ENCODE measurements at regions not wholly inside any gene's neighbourhood (a gene's known extent, or its start where the extent isn't known, plus 50 kb on each side); places are given as distances from the start of the nearest gene placed in this dataset.

- Histone ChIP-seq H3K36me3 (ENCODE audit: control insufficient read depth, insufficient read depth, low read length) (no peaks in the 10 kb centered on the region), H3K4me3 (ENCODE audit: low read depth, low read length) (no peak overlapping the region), H3K27me3 (ENCODE audit: control insufficient read depth, insufficient read depth, low read length) (no peaks in the 10 kb centered on the region)
- no peak for DNase-seq (ENCODE audit: low read depth)
- no peak for TF ChIP-seq CTCF (IDR thresholded peaks at IDR 0.05; ENCODE audit: insufficient read depth, low read length, poor library complexity, severe bottlenecking)
Measured at GRCh38 chr12:18818579-18819268, 80.8 kb downstream of the CAPZA3 start.

GRCh38 chr12:18819484-18819883, 81.6 kb downstream of the CAPZA3 start:
- Histone ChIP-seq H3K36me3 (ENCODE audit: control insufficient read depth, insufficient read depth, low read length) (no peaks in the 10 kb centered on the region), H3K4me3 (ENCODE audit: low read depth, low read length) (no peak overlapping the region), H3K27me3 (ENCODE audit: control insufficient read depth, insufficient read depth, low read length) (no peaks in the 10 kb centered on the region)
- TF ChIP-seq CTCF (IDR thresholded peaks at IDR 0.05; ENCODE audit: insufficient read depth, low read length, poor library complexity, severe bottlenecking): no peak
- no peak for DNase-seq (ENCODE audit: low read depth)

- TF ChIP-seq CTCF (IDR thresholded peaks at IDR 0.05; ENCODE audit: insufficient read depth, low read length, poor library complexity, severe bottlenecking): no peak
- H3K36me3 ChIP-seq (ENCODE audit: control insufficient read depth, insufficient read depth, low read length): no peaks in the 10 kb centered on the region
- DNase-seq (ENCODE audit: low read depth): no peak
- no peak overlapping the region for H3K4me3 ChIP-seq (ENCODE audit: low read depth, low read length)
- H3K27me3 ChIP-seq (ENCODE audit: control insufficient read depth, insufficient read depth, low read length): no peaks in the 10 kb centered on the region
Measured at GRCh38 chr12:18823461-18823860, 85.5 kb downstream of the CAPZA3 start.

GRCh38 chr12:18824287-18824686, 86.4 kb downstream of the CAPZA3 start:
- Histone ChIP-seq H3K27me3 (ENCODE audit: control insufficient read depth, insufficient read depth, low read length) (no peaks in the 10 kb centered on the region), H3K36me3 (ENCODE audit: control insufficient read depth, insufficient read depth, low read length) (no peaks in the 10 kb centered on the region), H3K4me3 (ENCODE audit: low read depth, low read length) (no peak overlapping the region)
- DNase-seq (ENCODE audit: low read depth): no peak
- no peak for TF ChIP-seq CTCF (IDR thresholded peaks at IDR 0.05; ENCODE audit: insufficient read depth, low read length, poor library complexity, severe bottlenecking)

- no peaks in the 10 kb centered on the region for H3K27me3 ChIP-seq (ENCODE audit: control insufficient read depth, insufficient read depth, low read length)
- H3K36me3 ChIP-seq (ENCODE audit: control insufficient read depth, insufficient read depth, low read length): no peaks in the 10 kb centered on the region
- no peak for DNase-seq (ENCODE audit: low read depth)
- H3K4me3 ChIP-seq (ENCODE audit: low read depth, low read length): no peak overlapping the region
- no peak for TF ChIP-seq CTCF (IDR thresholded peaks at IDR 0.05; ENCODE audit: insufficient read depth, low read length, poor library complexity, severe bottlenecking)
Measured at GRCh38 chr12:18825138-18825537, 87.2 kb downstream of the CAPZA3 start.

- no peak for TF ChIP-seq CTCF (IDR thresholded peaks at IDR 0.05; ENCODE audit: insufficient read depth, low read length, poor library complexity, severe bottlenecking)
- Histone ChIP-seq H3K27me3 (ENCODE audit: control insufficient read depth, insufficient read depth, low read length) (no peaks in the 10 kb centered on the region), H3K36me3 (ENCODE audit: control insufficient read depth, insufficient read depth, low read length) (no peaks in the 10 kb centered on the region), H3K4me3 (ENCODE audit: low read depth, low read length) (no peak overlapping the region)
- DNase-seq (ENCODE audit: low read depth): no peak
Measured at GRCh38 chr12:18827913-18828312, 90.0 kb downstream of the CAPZA3 start.
